GM23338 (cell line): ENCODE measurements at regions not wholly inside any gene's neighbourhood (a gene's known extent, or its start where the extent isn't known, plus 50 kb on each side); places are given as distances from the start of the nearest gene placed in this dataset.
A peak's percentile ranks its signal among the peaks of the same experiment; 100 is the strongest.

Source experiments
- CREB1 ChIP-seq: fragments of 250-450 bp; sonication (Bioruptor Pico); IDR thresholded peaks from 2 replicates; pipeline ENCODE4 v1.5.0; 2020; ENCODE audit warnings: low read depth, mild to moderate bottlenecking, moderate library complexity
- EZH2 ChIP-seq: fragments of 200-600 bp; sonication (generic); IDR thresholded peaks from one replicate; pipeline ENCODE4 v1.8.0; 2017; ENCODE audit warnings: antibody characterized with exemption, mild to moderate bottlenecking, low read depth; ENCODE audit not compliant: unreplicated experiment
- EZH2phosphoT487 ChIP-seq: fragments of 200-600 bp; sonication (generic); IDR thresholded peaks from one replicate; pipeline ENCODE4 v1.8.1; 2018; ENCODE audit warnings: antibody characterized with exemption; ENCODE audit not compliant: unreplicated experiment
- JUNB ChIP-seq: IDR thresholded peaks from one replicate; pipeline ENCODE4 v1.6.1; 2016; ENCODE audit warnings: antibody characterized with exemption; ENCODE audit not compliant: unreplicated experiment
- NANOG ChIP-seq: IDR thresholded peaks from 2 replicates; pipeline ENCODE4 v1.6.1; 2016; ENCODE audit warnings: antibody characterized with exemption, borderline replicate concordance
- POLR2AphosphoS5 ChIP-seq: IDR thresholded peaks from 2 replicates; pipeline ENCODE4 v1.6.1; 2016; ENCODE audit warnings: antibody characterized with exemption, low read depth
- ZNF114 ChIP-seq: fragments of 250-450 bp; sonication (Bioruptor Pico); IDR thresholded peaks from 2 replicates; pipeline ENCODE4 v1.5.0; 2020; ENCODE audit warnings: mild to moderate bottlenecking, moderate library complexity
- ZNF331 ChIP-seq: fragments of 250-450 bp; sonication (Bioruptor Pico); IDR thresholded peaks from 2 replicates; pipeline ENCODE4 v1.5.0; 2020; ENCODE audit warnings: low read depth, mild to moderate bottlenecking, moderate library complexity
- TF ChIP-seq, protein P1 (sequence below), 2 experiments: fragments of 200-600 bp in 1 of 2; sonication (generic) in 1 of 2; conservative IDR thresholded peaks; 2 replicates each; pipeline versions ENCODE4 v1.5.1 to v1.6.1; 2016 to 2017; ENCODE audit warnings: antibody characterized with exemption in 2 of 2, low read depth in 2 of 2, mild to moderate bottlenecking in 2 of 2, moderate library complexity in 1 of 2
- TF ChIP-seq, protein P2 (sequence below): IDR thresholded peaks from one replicate; pipeline ENCODE4 v1.6.1; 2018; ENCODE audit warnings: antibody characterized with exemption; ENCODE audit not compliant: unreplicated experiment

DNA sequence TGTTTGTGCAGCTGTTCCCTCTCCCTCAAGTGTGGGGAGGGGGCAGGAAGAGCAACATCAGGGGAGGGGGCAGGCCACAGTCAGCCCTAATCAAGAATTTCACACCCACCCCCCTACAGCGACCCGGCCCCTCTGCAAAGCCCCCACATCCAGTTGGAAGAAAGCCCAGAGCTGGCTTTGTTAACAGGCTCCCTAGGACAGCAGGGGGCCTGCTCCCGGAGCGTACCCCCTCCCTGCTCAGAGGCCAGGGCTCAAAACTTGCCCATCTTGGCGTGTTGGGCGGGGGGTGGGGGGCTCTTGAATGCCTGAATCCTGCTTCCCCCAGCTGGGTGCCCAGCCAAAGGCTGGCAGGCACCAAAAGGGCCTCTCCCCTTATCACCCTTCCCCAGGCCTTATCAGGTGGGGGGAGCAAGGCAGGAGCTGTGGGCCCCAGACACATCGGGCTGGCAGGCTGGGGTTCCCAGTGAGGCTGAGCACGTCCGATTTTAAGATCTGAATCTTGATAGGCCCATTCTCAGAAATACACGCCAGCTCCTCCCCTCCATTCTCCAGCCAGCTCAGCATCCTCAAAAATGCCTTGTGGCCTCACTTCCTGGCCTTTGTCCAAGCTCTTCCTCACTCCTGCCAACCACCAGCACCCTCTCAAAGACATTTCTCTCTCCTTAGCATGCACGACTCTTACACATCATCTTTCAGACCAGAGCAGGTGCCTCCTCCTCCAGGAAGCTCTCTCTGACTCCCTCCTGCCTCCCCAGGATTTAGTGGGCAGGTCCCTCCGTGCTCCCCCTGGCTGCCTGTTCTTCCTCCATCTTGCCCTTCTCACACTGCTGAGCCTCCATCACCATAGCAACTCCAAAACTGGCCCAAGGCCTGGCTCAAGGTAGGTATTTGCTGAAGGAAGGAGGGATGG lies 384.8 kb downstream of the MN1 start:
- TF ChIP-seq POLR2AphosphoS5 (no peak), EZH2phosphoT487 (no peak), EZH2 (no peak), ZNF114 (CRISPR knock-in tag) (no peak), ZNF331 (CRISPR knock-in tag) (no peak), CREB1 (CRISPR knock-in tag) (no peak), NANOG (no peak), JUNB (no peak)
- TF ChIP-seq, protein P1, sequence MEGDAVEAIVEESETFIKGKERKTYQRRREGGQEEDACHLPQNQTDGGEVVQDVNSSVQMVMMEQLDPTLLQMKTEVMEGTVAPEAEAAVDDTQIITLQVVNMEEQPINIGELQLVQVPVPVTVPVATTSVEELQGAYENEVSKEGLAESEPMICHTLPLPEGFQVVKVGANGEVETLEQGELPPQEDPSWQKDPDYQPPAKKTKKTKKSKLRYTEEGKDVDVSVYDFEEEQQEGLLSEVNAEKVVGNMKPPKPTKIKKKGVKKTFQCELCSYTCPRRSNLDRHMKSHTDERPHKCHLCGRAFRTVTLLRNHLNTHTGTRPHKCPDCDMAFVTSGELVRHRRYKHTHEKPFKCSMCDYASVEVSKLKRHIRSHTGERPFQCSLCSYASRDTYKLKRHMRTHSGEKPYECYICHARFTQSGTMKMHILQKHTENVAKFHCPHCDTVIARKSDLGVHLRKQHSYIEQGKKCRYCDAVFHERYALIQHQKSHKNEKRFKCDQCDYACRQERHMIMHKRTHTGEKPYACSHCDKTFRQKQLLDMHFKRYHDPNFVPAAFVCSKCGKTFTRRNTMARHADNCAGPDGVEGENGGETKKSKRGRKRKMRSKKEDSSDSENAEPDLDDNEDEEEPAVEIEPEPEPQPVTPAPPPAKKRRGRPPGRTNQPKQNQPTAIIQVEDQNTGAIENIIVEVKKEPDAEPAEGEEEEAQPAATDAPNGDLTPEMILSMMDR (conservative IDR thresholded peaks at IDR 0.05; ENCODE audit: low read depth in 2 of 2) = peak; percentile 28 to 42
- TF ChIP-seq, protein P2, sequence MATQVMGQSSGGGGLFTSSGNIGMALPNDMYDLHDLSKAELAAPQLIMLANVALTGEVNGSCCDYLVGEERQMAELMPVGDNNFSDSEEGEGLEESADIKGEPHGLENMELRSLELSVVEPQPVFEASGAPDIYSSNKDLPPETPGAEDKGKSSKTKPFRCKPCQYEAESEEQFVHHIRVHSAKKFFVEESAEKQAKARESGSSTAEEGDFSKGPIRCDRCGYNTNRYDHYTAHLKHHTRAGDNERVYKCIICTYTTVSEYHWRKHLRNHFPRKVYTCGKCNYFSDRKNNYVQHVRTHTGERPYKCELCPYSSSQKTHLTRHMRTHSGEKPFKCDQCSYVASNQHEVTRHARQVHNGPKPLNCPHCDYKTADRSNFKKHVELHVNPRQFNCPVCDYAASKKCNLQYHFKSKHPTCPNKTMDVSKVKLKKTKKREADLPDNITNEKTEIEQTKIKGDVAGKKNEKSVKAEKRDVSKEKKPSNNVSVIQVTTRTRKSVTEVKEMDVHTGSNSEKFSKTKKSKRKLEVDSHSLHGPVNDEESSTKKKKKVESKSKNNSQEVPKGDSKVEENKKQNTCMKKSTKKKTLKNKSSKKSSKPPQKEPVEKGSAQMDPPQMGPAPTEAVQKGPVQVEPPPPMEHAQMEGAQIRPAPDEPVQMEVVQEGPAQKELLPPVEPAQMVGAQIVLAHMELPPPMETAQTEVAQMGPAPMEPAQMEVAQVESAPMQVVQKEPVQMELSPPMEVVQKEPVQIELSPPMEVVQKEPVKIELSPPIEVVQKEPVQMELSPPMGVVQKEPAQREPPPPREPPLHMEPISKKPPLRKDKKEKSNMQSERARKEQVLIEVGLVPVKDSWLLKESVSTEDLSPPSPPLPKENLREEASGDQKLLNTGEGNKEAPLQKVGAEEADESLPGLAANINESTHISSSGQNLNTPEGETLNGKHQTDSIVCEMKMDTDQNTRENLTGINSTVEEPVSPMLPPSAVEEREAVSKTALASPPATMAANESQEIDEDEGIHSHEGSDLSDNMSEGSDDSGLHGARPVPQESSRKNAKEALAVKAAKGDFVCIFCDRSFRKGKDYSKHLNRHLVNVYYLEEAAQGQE = no peak
